Pulmonary artery endothelial cell (primary cell): ENCODE measurements at regions not wholly inside any gene's neighbourhood (a gene's known extent, or its start where the extent isn't known, plus 50 kb on each side); places are given as distances from the start of the nearest gene placed in this dataset.

ENCODE experiments used
- DNase-seq: peaks from one replicate; pipeline ENCODE4 v3.0.0-alpha.2; 2011; ENCODE audit warnings: low read depth, low spot score

DNA sequence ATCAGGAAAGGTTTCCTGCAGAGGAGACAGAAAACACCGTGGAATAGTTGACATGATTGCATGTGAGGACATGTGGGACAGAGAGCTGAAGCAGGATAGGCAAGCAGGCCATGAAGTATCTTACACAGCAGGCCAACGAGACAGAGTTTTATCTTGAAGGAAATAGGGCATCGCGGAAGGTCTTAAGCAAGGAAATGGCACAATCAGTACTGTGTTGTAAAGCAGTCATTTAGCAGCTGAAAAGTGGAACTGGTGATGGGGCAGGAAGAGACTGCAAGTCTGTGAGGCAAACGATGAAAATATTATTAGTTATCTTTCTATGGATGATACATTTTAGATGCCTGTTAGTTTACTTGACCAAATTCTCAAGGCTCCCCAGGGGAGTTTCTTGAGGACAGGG, 535.1 kb downstream of the SOX2 start:
- DNase-seq = no peak

DNA sequence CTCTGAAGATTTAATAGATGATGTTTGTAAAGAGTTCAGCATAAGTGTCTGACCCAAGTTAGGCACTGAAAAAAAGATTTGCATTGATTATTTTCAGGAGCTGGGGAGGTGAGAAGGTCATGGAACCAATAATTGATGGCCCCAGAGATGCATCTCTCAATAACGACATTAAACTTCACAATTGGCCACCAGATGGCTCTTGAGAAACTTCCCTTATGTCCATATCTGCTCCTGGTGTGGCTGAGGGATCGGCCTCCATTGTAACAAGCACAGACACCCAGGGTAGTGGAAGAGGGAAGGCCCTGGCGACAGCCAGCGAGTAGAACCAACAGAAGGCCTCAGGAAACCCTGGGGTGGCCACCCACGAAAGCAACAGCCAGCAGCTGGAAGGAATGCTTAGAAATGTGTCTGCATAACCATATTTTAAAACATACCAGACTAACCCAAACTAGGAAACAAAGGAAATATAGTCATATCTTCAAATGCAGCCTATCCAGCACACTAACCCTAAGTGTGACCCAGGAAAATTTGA, 536.7 kb downstream of the SOX2 start:
- DNase-seq = no peak

DNA sequence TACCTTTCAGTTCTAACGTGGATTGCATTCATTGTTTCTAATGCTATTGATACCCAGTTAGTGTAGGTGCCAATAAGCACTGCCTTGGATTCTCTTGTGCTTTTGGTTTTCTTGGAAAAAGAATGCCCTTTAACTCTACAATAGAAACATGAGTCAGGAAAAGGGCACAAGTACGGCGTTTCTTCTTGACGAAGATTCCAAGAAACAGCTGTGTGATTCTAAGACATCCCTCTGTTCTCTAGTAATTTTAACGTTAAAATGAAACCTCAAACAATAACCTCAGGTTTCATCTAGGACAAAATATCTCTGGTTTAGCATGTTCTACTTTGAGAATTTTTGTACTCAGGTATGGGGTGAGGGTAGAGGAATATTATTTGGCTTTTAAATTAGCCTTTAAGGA, 540.5 kb upstream of the ATP11B start:
- DNase-seq = no peak

DNA sequence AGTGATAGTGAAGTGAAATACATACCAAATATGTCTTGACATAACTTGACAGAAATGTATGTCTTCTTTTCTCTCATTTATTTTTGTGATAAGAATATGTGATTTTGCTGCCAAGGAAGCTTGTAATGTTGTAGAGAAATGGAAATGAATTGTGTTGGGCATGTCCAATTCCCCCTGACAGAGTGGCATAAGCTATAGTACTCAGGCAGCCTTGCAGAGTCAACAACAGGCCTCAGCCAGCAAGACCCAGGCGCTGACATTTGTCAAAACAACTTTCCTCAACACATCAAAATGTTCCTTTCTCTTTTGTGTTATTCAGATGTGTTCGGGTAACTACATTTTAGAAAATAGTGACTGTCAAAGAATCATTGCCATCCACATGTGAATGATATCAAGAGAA, 538.1 kb upstream of the ATP11B start:
- no peak for DNase-seq

DNA sequence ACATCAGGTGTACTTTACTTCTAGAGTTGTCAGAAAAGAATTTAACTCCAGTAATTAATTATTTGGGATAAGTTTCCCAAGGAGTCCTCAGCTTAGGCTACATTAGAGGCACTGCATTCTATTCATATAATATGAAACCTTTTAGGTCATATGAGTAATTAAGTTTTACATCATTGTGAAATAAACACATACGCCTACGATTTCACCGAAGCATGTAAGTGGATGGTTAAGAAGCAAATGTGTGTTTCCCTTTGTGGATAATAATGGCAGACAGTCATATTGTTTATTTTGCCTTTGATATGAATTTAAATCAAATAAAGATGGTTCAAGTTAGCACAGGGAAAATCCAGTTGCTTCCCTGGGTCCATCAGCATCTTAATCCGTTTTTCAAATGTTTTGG, 535.9 kb upstream of the ATP11B start:
- no peak for DNase-seq

DNA sequence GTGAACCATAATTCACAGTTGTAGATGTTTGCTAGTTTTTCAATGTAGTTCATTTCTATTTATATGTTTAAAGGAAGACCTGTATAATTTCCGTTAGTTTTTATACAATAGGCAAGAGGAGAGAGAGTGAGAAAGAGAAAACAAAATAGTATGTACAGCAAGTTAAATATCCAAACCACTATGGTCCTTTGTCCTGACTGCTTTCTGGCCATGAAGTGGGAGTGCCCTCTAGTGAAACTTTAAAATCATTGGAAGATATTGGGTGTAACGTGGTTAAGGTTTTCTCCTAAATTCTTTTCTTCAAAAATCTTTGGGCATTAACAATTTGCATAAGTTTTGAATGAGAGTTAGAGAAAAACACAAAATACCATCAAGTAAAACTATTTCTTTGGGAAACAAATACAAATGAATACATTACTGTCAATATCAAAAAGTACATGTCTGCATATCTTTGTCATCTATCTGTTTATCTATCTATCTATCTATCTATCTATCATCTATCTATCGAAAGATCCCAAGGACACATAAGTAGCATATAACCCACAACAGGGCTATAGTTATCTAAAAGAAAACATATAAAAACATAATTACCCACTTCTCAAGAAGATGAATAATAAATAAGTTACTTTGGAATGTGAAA, 534.6 kb upstream of the ATP11B start:
- no peak for DNase-seq

DNA sequence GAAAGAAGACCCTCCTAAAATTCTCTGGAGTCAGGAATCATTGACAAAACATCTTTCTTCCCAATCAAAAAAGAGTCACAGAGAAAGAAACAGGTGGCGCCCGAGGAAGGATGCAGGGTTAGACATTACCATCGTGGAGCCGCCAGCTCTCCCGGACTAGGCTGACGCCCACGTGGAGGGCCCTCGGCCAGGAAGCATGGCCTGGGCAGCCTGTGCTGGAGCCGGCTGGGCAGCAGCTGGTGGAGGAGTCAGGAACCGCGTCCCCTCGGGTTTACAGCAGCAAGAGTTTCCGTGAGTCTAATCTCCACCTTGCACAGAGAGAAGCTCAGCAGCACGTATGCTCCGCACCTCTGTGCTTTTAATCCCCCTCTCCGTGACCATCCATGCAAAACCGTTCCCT, 533.7 kb upstream of the ATP11B start:
- DNase-seq = no peak

DNA sequence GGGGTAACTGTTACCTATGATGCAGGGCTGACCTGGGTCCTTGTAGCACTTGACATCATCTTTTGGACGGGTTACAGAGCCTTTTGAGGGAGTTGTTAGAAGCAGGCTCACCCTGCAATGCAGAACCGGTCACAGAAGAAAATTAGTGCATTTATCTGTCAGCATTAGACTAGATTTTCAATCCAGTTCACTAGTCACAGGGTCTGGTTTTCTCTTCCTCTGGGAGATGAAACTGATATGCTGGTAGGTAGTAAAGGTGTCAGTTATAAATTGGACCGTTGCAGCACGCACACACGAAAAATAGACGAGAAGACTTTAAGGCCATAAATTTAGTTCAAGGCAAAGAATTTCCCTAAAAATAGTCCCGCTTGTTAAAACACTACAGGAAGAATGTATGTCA, 532.3 kb upstream of the ATP11B start:
- no peak for DNase-seq

DNA sequence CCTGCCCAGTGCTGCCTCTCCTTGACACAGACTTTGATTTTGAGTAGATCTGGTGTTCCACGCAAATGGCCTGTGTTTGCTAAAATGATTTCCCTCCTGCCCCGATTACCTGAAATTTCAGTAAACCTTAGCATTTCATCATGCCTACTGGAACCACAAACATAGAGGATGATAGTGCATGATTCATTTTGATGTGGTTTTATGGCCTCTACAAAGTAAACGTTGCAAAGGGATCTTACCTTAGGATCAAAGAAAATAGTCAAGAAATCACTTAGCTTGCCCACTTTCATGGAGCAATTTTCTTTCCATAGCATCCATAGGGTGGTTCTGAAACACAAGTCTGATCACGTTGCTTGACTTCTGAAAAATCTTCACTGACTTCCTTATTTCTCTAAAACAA, 524.6 kb upstream of the ATP11B start:
- DNase-seq = no peak

DNA sequence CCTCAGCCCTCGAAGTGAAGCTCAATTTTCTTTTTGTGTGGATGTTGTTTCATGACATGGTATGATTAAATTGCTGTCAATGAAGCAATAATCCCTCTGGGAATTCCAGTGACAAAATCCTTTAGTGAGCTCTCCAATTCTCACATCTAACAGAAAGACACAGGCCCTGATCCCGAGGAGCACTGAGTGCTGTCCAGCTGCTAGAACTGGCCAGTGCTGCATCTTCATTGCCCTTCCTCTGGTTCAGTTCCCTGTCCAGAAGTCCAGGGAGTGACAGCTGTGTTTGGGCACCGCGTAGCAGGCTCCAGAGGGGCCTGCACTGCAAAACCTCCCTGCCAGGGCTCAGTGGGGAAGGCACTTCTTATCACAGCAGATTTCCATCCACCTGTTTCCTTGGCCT, 516.8 kb upstream of the ATP11B start:
- no peak for DNase-seq

DNA sequence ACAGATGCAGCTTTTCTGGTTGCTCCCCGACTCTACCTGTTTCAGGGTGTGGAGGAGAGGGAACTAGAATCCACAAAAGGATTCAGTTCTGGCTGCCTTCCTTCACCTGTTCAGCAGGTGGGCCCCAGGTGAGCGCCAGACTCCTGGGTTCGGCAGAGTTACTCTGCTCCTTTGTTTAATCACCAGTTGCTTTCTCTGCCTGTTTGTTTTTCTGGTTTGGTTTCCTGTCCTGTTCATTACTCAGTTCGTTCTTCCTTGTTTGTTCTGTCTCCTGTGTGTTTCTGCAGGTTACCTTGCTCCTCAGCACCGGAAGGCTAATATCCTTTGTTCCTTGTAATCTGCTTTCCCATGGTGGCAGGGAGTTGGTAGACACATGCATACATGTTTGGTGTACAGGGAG, 508.5 kb upstream of the ATP11B start:
- no peak for DNase-seq

DNA sequence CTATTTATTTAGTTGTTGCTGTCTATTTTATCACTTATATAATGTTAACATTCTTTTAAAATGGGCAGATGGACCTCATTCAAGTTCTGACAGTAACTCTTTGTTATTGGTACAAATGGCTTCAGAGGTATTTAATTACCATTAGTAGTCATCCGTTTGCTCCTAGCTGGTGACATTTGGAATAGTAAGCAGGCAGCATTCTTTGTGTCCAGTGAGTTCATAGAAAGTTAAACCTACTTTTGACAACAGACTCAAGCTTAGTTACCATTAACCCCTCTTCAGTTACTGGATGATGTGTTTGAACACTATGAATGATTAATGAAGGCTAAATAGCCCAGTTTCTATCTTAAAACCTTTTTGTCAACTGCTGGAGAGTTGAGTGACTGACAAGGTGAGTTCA, 500.7 kb upstream of the ATP11B start:
- DNase-seq = no peak

DNA sequence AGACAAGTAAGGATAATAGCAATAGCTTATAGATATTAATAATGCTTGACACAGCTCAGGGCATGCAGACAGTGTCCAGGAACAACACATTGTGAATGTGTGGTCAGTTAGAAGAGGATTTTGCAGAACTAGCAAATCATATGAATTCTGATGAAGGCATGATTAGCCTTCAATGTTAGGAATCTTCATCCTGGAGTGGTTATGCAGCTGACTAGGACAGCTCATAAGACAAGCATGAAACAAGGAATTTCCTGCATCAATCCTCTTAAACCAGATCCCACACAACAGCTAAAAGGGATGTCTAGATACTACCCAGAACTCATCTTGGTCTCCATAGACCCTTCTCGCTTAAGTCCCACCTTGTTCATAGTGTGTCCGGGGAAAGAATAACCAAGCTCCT, 499.0 kb upstream of the ATP11B start:
- no peak for DNase-seq

DNA sequence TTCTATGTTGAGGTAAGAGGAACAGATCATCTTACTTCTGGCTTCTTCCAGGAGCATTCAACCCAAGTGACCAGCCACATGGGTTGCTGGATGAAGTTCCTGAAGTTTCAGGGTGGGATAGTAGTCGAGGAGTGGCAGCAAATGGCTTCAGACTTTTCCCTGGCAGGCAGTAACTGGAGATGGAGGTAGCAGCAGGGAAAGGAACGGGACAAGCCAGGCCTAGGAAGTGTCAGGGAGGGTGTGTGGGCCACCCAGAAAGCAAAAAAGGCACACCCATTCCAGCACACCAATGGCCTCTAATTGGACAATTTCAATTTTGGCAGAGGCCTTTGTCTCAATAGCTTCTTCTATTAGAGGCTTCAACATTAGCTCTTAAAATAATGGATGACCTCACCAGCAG, 498.6 kb upstream of the ATP11B start:
- DNase-seq = no peak

DNA sequence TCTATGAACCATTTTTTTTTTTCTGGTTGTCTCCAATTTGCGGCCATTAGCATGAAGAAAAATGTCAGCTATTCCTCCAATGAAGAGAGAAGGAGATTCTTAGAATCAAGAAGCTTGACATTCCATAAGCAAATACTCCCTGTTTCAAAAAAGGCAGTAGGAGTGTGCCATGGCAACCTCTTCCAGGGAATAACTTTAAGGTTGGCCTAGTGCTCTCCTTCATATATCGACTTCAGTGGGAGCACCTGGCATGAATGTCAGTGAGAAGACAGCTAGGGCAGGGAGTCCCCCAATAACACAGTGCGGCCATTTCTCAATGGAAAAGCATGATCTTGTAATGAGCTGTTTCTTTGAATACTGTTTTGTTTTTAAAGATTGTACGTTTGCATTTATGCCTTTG, 493.0 kb upstream of the ATP11B start:
- no peak for DNase-seq

DNA sequence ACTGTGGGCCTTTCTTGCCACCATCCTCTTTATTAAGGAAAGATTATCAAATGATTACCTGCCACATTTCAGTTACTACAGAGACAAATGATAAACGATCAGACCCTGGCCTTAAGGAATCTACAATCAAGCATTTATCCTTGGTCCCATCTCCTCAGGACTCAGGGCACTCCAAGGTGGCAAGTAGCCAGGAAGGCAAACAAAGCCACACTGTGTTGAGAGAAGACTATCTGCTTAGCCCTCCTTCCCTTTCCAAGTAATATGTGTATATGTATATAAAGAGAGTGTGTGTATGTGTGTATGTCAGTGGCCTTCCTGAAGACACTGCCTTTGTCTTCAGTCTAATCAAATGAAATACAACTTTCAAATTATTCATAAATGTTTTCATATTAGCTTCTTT, 490.1 kb upstream of the ATP11B start:
- no peak for DNase-seq

DNA sequence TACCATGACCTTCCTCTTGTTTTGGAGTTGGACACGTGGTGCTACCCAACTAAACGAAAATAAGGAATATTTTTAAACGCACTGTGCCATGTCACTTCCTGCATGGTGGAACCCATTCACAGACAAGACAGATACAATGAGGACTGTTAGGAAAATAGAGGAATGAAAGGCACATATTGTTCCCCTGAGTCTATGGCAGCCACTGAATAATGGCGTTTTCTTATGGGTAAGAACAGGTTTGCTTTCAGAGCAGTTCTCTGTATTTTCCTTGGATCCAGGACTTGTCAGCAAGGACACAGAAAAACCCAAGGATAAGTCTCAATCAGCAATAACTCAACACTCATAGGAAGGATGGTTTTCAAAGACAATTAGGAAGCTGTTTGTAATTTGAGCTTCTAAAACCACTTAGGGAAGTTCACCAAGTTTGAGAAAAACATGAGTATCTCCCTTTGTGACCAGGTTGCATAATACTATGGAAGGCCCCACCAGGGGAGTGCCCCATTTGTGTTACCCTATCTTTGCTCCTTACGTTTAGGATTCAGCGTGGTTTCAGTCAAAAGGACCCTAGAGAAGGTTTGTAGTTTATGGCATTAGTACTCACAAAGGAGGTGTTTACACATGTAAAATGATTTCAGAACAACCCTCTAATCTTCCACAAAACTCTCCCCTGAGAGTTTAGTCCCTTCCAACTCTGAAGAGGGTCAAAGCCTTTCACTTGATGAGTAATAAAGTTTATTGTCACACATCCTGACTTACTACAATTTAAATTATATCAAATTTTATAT, 487.2 kb upstream of the ATP11B start:
- DNase-seq = no peak

DNA sequence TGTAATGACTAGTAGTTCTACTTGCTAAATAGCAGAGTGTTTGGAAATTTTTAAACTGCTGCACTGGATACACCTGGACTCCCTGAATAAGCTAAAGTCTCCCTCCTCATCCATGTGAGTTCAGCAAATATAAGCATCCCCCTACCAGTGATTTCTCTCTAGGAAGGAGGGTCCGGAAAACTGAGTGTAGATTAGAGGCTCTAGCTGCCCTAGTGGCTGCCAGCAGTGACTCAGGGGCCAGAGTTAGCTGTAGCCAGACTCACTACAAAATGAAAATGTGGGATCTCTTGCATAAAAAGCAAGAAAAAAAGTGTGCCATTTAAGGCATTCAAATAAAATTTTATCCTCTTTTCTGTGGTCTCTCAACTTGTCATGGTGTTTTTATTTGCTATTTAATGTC, 485.0 kb upstream of the ATP11B start:
- DNase-seq = no peak

DNA sequence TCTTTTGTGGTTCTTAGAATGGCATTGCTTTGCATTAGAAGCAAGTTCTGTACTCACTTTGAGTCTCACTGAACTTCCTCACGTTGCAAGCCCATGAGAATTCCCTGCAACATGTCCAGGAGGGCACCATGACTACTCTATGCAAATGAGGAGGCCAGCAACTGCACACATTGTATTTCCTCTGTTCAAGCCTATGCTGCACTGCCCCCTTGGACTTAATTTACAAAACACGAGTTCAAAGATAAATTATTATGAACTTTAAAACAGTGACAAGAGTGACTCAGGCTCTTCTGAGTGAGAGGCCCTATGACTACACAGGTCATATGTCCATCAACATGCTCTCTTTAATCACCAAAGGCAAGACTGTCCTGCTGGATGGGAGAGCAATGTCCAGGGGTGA, 484.2 kb upstream of the ATP11B start:
- DNase-seq = no peak

DNA sequence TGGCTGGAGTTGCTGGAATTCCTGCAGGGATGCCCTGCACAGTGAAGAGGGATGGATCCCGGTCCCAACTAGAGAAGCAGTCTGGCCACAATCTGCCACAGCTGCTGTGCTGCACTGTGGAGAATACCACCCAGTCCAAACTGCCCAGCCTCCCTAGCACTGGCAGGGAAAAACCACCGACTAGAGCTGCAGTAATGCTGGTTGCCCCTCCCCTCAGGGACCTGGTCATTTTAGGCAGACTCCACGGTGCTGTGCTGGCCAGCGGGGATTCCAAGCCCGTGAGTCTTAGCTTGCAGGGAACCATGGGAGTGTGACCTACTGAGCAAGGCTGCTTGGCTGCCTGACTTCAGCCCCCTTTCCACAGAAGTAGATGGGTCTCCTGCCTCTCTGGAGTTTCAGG, 478.0 kb upstream of the ATP11B start:
- DNase-seq = no peak

DNA sequence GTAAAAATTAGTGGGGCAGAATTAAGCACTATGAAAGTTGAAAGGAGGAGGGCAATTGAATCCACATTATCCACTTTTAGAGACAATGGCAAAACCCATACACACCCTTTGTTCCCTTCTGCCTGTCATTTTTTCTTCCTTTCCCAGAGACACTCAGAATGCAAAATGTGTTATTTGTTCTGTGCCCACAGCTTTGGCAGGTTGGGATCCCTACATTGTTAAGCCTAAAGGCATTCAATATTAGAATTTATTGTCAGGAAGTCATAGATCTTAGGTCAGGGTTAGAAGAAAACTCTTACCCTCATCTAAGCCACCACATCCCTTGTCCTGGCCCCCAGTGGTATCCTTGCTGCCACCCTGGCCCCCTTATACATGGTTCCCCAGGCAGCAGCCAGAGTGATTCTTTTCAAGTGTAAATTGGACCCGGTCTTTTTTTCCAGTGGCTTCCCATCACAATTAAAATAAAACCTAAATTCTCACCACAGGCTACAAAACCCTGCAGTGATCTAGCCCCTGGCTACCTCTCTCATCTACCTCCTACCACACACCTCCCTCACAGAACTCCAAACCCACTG, 470.1 kb upstream of the ATP11B start:
- DNase-seq = no peak

DNA sequence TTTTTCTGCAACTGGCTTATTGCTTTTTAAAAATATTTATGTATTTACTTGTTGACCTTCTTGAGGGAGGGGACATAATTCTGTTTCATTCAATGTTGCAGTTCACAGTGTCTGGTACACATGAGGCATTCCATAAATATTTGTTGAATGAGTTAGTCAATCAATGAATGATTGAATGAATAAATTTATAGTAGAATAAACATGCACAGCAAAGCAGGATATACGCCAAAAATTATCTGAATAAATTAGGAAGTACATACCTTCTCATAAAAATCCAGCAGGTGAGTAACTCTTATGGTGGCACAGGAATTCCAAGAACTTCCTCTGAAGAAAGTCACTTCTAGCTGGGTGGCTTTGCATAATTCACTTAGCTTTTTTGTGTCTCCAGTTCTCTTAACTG, 469.4 kb upstream of the ATP11B start:
- DNase-seq = no peak
